HG03064 (cell line): ENCODE measurements at regions not wholly inside any gene's neighbourhood (a gene's known extent, or its start where the extent isn't known, plus 50 kb on each side); places are given as distances from the start of the nearest gene placed in this dataset.
"Not testable (repeated sequence)": the region's sequence is repeated elsewhere in the genome, so short reads cannot be mapped to it uniquely, and the experiment has no call there.

Experiments
- ATAC-seq: cut with Tn5 transposase; IDR thresholded peaks from one replicate; pipeline ENCODE4 v1.9.1; 2021; ENCODE audit warnings: low read depth; ENCODE audit not compliant: unreplicated experiment

- ATAC-seq = no peak
Measured at GRCh38 chrX:912677-913076, 282.1 kb downstream of the SHOX start.

- ATAC-seq = not testable (repeated sequence)
Measured at GRCh38 chrX:909068-909467, 278.5 kb downstream of the SHOX start.

GRCh38 chrX:906586-906985, 276.0 kb downstream of the SHOX start:
- ATAC-seq = no peak

DNA sequence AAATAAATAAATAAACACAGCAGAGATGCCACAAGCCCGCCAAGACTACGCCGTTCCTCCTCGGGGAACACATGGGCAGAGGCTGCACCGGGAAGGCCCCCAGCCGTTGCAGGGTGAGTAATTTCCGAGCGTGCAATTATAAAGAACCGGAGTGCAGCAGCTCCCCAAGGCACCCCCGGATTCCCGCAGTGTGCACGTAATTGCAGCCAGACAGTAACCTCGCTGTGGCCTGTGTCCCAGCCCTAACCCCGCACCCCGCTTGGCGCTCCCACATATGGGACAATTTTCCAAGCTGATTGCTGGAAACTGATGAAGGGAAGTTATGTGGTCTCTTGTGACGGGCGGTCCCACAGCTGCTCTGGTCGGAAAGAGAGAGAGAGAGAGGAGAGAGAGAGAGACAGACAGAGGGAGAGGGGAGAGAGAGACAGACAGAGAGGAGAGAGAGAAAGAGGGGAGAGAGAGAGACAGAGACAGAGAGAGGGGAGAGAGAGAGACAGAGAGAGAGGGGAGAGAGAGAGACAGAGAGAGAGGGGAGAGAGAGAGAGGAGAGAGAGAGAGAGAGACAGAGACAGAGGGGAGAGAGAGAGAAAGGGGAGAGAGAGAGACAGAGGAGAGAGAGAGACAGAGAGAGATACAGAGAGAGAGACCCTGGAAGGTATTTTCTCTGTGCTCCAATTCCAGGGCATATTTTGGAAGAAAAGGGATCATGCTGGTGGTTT, 275.4 kb downstream of the SHOX start:
- no peak for ATAC-seq

DNA sequence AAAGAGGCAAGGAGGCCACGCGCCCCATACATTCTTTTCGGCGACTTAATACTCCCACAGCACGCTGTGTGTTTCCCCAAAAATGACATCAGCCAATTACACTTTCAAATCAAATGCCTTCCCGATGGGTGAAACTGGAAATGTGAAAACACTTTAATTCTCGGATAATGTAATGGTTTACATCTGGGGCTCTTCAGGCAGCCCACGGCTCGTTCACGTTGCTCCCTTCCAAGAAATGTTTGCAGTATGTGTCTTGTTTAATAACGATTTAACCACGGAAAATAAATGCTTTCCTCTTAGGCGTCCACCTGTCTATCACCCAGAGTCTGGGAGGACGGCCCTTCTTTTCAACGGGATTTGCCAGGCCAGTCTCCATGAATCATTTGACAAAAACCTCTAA, 272.5 kb downstream of the SHOX start:
- no peak for ATAC-seq

DNA sequence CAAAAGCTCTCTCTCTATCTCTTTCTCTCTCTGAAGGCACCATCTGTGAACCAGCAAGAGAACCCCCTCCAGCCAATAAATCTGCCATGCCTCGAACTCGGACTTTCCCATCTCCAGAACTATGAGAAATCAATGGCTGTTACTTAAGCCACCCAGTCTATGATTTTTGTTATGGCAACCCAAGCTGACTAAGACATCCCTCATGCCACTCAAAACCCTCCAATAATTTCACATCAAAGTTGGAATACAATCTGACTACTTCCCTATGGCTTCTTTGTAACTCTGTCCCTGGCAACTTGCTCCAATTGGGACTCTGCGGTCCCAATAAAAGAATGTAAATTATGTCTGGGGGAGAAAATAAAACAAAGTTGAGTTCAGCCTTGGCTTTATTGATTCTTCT, 265.7 kb downstream of the SHOX start:
- no peak for ATAC-seq

GRCh38 chrX:889966-890651, 259.5 kb downstream of the SHOX start:
- ATAC-seq = no peak

DNA sequence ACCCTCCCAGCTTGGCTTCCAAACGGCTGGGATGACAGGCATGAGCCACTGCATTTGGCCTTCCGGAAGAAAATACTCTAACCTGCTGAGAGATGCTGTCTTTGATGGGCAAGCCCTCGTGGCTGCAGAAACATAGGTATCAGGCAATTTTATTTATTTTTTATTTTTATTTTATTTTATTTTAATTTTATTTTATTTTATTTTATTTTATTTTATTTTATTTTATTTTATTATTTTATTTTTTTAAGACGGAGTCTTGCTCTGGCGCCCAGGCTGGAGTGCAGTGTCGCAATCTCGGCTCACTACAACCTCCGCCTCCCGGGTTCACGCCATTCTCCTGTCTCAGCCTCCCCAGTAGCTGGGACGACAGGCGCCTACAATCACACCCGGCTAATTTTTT, 257.1 kb downstream of the SHOX start:
- ATAC-seq = not testable (repeated sequence)

DNA sequence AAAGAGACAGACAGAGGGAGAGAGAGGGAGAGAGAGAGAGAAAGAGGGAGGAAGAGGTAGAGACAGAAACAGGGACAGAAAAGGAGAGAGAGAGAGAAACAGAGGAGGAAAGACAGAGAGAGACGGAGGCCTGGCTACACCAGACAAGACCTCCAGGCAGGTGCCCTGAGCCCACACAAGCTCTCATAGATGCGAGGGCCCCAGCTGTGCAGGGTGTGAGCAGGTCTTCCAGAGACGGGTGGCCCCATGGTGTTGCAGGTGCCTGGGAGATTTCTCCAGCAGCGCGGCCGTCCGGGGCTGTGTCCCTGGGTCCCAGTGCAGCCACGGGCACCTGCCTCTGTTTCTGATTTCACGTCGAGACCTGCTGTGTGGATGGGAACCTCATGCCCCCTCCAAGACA, 253.0 kb downstream of the SHOX start:
- no peak for ATAC-seq

GRCh38 chrX:879756-880698, 249.4 kb downstream of the SHOX start:
- ATAC-seq = not testable (repeated sequence)

DNA sequence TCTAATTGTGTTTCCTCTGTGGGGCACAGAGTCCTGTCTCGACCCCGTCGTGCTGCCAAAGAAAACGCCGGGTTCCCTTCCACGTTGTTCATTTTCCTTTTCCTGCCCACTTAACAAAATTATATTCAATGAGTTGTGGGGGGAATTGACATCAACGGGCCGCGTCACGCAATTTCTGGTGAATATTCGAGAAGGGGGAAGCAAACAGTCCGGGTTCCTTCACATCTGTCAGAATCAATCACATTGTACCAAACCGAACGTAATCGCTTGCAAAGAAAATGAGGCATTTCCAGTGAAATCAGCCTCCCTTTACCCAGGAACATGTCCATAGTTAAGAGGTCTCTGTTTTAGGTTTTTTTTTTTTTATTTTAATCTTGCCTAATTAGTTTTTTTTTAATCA, 243.5 kb downstream of the SHOX start:
- no peak for ATAC-seq

DNA sequence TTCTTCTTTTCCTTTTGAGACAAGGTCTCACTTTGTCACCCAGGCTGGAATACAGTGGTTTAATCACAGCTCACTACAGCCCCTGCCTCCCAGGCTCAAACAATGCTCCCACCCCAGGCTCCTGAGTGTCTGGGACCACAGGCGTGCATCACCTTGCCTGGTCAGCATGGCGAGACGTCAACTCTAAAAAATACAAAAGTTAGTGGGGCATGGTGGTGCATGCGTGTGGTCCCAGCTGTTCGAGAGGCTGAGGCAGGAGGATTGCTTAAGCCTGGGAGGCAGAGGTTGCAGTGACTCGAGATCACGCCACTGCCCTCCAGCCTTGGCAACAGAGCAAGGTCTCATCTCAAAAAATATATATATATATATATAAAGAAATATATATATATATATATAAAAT, 242.4 kb downstream of the SHOX start:
- ATAC-seq = no peak

DNA sequence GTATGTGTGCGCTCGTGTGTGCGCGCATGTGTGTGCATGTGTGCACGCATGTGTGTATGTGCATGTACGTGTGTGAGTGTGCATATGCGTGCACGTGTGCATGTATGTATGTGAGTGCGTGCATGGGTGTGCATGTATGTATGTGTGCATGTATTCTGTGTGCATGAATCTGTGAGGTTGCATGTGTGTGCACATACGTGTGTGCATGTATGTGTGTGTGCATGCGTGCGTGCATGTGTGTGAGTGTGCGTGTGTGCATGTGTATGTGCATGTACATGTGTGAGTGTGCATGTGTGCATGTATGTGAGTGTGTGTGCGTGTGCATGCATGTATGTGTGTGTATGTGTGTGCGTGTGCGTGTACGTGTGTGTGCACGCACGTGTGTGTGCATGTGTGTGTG, 241.5 kb downstream of the SHOX start:
- no peak for ATAC-seq

GRCh38 chrX:871626-872025, 241.0 kb downstream of the SHOX start:
- no peak for ATAC-seq

- no peak for ATAC-seq
Measured at GRCh38 chrX:867966-868647, 237.5 kb downstream of the SHOX start.

DNA sequence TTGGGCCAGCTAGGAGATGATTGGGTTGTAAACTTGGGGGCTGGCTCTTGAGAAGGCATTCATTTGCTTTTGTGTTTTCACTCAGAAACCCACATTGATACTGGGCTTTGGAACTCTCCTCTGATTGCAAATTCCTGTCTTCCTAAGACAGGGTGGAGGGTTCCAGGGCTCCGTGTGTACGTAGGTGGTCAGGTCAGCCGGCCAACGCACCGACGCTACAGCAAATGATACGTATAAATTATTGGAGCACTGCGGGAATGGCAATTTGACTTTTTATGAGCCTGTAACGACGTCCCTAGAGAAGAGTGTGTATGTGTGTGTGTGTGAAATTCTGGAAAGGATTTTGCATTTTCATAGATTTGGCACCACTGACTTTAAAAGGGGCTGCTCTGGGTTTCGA, 236.9 kb downstream of the SHOX start:
- no peak for ATAC-seq

DNA sequence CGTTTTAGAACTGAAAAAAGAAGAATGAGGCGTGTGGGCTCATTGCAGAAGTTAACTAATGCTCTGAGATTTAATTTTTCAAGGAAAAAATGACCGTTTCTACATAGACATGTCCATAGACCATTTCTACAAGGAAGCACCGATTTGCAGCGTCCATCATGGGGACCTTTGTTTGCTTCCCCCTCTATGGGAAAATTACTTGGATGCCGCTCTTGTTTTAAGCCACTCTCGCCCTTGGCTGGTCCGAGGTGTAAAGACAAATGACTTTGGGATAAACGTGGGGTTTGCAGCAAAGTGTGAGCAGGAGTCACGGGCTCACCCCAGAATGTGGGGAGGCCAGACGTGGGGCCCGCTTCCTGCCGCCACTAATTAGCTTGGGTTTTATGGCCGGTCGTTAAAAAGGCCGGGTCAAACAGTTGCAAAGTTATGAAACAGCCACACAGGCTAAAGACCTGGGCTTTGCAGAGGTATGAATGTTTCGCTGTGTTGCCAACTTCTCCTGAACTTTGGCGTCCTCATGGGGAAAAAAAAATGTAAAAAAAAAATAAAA, 235.9 kb downstream of the SHOX start:
- no peak for ATAC-seq

GRCh38 chrX:865422-865821, 234.8 kb downstream of the SHOX start:
- no peak for ATAC-seq

GRCh38 chrX:861921-862320, 231.3 kb downstream of the SHOX start:
- no peak for ATAC-seq

DNA sequence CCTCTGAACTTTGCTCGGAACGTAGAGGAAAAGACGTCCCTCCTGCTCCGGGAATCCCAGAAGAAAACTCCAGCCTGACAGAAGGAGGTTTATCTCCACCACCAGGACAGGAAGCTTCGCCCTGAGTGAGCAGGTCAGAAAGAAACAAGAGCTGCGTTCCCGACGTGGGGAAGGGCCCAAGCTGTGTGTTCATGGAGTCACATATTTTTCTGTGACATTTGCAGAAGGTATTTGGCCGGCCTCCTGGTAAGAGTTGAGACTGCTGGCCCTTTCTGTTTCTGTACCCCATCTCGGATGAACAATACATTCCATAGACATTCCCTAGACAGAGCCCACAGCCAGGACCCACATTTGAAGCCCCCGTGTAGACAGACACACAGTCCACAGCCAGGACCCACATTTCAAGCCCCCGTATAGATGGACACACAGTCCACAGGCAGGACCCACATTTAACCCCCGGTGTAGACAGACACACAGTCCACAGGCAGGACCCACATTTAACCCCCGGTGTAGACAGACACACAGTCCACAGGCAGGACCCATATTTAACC, 230.8 kb downstream of the SHOX start:
- ATAC-seq = no peak
